ENCODE measurements at regions not wholly inside any gene's neighbourhood (a gene's known extent, or its start where the extent isn't known, plus 50 kb on each side); places are given as distances from the start of the nearest gene placed in this dataset.

DNA sequence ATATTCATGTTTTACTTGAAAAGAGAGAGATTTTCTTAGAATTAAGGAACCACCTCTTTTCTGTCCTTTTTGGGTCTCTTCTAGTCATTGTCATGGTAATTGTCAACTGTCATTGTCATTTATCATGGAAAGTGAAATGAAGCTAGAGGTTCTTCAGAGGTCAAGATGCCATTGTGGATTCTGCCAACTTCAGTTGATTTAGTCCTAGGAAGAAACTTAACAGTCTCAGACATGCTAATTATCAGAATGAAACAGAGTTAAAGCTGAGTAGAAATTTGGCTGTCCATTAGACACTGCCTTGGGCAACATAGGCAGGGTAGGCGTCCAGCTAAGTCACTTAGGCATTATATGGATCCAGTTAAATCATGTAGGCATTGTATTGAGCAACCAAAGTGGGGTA is 796.1 kb upstream of the ADGRL3 start:
- no peak overlapping the region for H2AFZ ChIP-seq
- H3K36me3 Mint-ChIP-seq (ENCODE audit: low read depth) = no peaks in the 10 kb centered on the region
- no peaks in the 10 kb centered on the region for H3K79me2 ChIP-seq (replicated peaks; ENCODE audit: insufficient read depth)
- DNase-seq (ENCODE audit: low spot score) (peak; percentile 80), ATAC-seq (peak; percentile 54; the same call in 2 of the 3 replicates)
- H3K4me3 ChIP-seq = no peak overlapping the region
- H3K27ac Mint-ChIP-seq = no peak overlapping the region
- H3K4me2 ChIP-seq = no peak overlapping the region
- no peak overlapping the region for H3K4me3 Mint-ChIP-seq
- no peaks in the 10 kb centered on the region for H3F3A ChIP-seq (replicated peaks; ENCODE audit: low read depth)
- peaks cover 4% of the 10 kb centered on the region for H3K27me3 Mint-ChIP-seq (ENCODE audit: insufficient read depth, low read depth, poor library complexity)
- peaks cover 4% of the 10 kb centered on the region; the same call in 1 of the 2 replicates for H3K4me1 ChIP-seq (ENCODE audit: insufficient read depth)
- H3K27ac ChIP-seq (ENCODE audit: low read depth) = no peak overlapping the region
- no peaks in the 10 kb centered on the region for H4K20me1 ChIP-seq (replicated peaks; ENCODE audit: insufficient read depth)
- TF ChIP-seq EZH2phosphoT487 (IDR thresholded peaks at IDR 0.05; ENCODE audit: unreplicated experiment) = no peak
- TF ChIP-seq, protein P1, sequence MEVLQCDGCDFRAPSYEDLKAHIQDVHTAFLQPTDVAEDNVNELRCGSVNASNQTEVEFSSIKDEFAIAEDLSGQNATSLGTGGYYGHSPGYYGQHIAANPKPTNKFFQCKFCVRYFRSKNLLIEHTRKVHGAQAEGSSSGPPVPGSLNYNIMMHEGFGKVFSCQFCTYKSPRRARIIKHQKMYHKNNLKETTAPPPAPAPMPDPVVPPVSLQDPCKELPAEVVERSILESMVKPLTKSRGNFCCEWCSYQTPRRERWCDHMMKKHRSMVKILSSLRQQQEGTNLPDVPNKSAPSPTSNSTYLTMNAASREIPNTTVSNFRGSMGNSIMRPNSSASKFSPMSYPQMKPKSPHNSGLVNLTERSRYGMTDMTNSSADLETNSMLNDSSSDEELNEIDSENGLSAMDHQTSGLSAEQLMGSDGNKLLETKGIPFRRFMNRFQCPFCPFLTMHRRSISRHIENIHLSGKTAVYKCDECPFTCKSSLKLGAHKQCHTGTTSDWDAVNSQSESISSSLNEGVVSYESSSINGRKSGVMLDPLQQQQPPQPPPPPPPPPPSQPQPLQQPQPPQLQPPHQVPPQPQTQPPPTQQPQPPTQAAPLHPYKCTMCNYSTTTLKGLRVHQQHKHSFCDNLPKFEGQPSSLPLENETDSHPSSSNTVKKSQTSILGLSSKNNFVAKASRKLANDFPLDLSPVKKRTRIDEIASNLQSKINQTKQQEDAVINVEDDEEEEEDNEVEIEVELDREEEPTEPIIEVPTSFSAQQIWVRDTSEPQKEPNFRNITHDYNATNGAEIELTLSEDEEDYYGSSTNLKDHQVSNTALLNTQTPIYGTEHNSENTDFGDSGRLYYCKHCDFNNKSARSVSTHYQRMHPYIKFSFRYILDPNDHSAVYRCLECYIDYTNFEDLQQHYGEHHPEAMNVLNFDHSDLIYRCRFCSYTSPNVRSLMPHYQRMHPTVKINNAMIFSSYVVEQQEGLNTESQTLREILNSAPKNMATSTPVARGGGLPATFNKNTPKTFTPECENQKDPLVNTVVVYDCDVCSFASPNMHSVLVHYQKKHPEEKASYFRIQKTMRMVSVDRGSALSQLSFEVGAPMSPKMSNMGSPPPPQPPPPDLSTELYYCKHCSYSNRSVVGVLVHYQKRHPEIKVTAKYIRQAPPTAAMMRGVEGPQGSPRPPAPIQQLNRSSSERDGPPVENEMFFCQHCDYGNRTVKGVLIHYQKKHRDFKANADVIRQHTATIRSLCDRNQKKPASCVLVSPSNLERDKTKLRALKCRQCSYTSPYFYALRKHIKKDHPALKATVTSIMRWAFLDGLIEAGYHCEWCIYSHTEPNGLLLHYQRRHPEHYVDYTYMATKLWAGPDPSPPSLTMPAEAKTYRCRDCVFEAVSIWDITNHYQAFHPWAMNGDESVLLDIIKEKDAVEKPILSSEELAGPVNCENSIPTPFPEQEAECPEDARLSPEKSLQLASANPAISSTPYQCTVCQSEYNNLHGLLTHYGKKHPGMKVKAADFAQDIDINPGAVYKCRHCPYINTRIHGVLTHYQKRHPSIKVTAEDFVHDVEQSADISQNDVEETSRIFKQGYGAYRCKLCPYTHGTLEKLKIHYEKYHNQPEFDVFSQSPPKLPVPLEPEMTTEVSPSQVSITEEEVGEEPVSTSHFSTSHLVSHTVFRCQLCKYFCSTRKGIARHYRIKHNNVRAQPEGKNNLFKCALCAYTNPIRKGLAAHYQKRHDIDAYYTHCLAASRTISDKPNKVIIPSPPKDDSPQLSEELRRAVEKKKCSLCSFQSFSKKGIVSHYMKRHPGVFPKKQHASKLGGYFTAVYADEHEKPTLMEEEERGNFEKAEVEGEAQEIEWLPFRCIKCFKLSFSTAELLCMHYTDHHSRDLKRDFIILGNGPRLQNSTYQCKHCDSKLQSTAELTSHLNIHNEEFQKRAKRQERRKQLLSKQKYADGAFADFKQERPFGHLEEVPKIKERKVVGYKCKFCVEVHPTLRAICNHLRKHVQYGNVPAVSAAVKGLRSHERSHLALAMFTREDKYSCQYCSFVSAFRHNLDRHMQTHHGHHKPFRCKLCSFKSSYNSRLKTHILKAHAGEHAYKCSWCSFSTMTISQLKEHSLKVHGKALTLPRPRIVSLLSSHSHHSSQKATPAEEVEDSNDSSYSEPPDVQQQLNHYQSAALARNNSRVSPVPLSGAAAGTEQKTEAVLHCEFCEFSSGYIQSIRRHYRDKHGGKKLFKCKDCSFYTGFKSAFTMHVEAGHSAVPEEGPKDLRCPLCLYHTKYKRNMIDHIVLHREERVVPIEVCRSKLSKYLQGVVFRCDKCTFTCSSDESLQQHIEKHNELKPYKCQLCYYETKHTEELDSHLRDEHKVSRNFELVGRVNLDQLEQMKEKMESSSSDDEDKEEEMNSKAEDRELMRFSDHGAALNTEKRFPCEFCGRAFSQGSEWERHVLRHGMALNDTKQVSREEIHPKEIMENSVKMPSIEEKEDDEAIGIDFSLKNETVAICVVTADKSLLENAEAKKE (CRISPR knock-in tag; IDR thresholded peaks at IDR 0.05) = peak; percentile 65; the same call in 1 of the 2 replicates
- TF ChIP-seq EZH2 (IDR thresholded peaks at IDR 0.05; ENCODE audit: low read depth, unreplicated experiment) = no peak
- peak; percentile 52 for TF ChIP-seq NANOG (IDR thresholded peaks at IDR 0.05; ENCODE audit: borderline replicate concordance)
- peaks cover 10% of the 10 kb centered on the region for H3K4me1 Mint-ChIP-seq
- H3K9me2 ChIP-seq (ENCODE audit: insufficient read depth) = no peaks in the 10 kb centered on the region
- H3K36me3 ChIP-seq (ENCODE audit: insufficient read depth) = no peaks in the 10 kb centered on the region
- H3K9me3 Mint-ChIP-seq = peaks cover 6% of the 10 kb centered on the region; the same call in 2 of the 3 replicates
- no peaks in the 10 kb centered on the region for H3K27me3 ChIP-seq (ENCODE audit: insufficient read depth)

DNA sequence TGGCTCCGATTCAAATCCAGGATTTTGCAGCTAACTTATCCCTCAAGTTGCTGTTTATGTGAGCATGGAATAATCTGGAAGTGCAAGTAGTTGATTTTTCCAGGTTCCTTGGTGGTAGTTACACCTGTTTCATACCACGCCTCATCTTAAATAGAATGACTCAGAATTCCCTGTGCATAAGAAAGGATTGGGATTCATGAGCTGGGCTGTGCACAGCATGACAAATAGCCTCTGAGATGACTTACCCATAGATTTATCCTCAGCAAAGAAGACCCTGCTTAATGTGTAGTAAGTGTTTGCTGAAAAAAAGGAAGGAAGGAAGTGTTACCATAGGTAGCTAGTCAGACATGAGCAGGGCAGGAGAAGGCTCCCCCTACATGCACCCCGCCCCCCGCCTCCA is 777.7 kb upstream of the ADGRL3 start:
- no peak overlapping the region for H3K27ac Mint-ChIP-seq
- H3F3A ChIP-seq (replicated peaks; ENCODE audit: low read depth) = no peaks in the 10 kb centered on the region
- H3K4me1 ChIP-seq (ENCODE audit: insufficient read depth) = peaks cover 10% of the 10 kb centered on the region; the same call in 1 of the 2 replicates
- H3K4me2 ChIP-seq = 0 out of 2 replicates have a peak overlapping the region, but pooled peaks have one; percentile 38
- peaks cover 11% of the 10 kb centered on the region for H3K4me1 Mint-ChIP-seq
- no peak overlapping the region for H3K27ac ChIP-seq (ENCODE audit: low read depth)
- H3K27me3 Mint-ChIP-seq (ENCODE audit: insufficient read depth, low read depth, poor library complexity) = no peaks in the 10 kb centered on the region
- no peaks in the 10 kb centered on the region for H3K9me2 ChIP-seq (ENCODE audit: insufficient read depth)
- DNase-seq (ENCODE audit: low spot score) (peak; percentile 7), ATAC-seq (peak; percentile 39; the same call in 2 of the 3 replicates)
- H4K20me1 ChIP-seq (replicated peaks; ENCODE audit: insufficient read depth) = no peaks in the 10 kb centered on the region; the same call in 1 of the 2 replicates
- H3K9me3 Mint-ChIP-seq = peaks cover 5% of the 10 kb centered on the region; the same call in 1 of the 3 replicates
- no peaks in the 10 kb centered on the region for H3K79me2 ChIP-seq (replicated peaks; ENCODE audit: insufficient read depth)
- H3K4me3 ChIP-seq = no peak overlapping the region
- H3K27me3 ChIP-seq (ENCODE audit: insufficient read depth) = no peaks in the 10 kb centered on the region
- no peaks in the 10 kb centered on the region for H3K36me3 ChIP-seq (ENCODE audit: insufficient read depth)
- no peak overlapping the region for H3K4me3 Mint-ChIP-seq
- H3K36me3 Mint-ChIP-seq (ENCODE audit: low read depth) = no peaks in the 10 kb centered on the region
- peak overlapping the region; percentile 69 for H2AFZ ChIP-seq
- TF ChIP-seq STAT1 (IDR thresholded peaks at IDR 0.05; ENCODE audit: unreplicated experiment) (no peak), EZH2phosphoT487 (IDR thresholded peaks at IDR 0.05; ENCODE audit: unreplicated experiment) (no peak), CREB1 (CRISPR knock-in tag; IDR thresholded peaks at IDR 0.05; ENCODE audit: low read depth) (no peak), POLR2AphosphoS5 (IDR thresholded peaks at IDR 0.05; ENCODE audit: low read depth) (no peak), ZNF114 (CRISPR knock-in tag; IDR thresholded peaks at IDR 0.05) (no peak), EZH2 (IDR thresholded peaks at IDR 0.05; ENCODE audit: low read depth, unreplicated experiment) (no peak), NANOG (IDR thresholded peaks at IDR 0.05; ENCODE audit: borderline replicate concordance) (no peak)
- TF ChIP-seq, protein P2, sequence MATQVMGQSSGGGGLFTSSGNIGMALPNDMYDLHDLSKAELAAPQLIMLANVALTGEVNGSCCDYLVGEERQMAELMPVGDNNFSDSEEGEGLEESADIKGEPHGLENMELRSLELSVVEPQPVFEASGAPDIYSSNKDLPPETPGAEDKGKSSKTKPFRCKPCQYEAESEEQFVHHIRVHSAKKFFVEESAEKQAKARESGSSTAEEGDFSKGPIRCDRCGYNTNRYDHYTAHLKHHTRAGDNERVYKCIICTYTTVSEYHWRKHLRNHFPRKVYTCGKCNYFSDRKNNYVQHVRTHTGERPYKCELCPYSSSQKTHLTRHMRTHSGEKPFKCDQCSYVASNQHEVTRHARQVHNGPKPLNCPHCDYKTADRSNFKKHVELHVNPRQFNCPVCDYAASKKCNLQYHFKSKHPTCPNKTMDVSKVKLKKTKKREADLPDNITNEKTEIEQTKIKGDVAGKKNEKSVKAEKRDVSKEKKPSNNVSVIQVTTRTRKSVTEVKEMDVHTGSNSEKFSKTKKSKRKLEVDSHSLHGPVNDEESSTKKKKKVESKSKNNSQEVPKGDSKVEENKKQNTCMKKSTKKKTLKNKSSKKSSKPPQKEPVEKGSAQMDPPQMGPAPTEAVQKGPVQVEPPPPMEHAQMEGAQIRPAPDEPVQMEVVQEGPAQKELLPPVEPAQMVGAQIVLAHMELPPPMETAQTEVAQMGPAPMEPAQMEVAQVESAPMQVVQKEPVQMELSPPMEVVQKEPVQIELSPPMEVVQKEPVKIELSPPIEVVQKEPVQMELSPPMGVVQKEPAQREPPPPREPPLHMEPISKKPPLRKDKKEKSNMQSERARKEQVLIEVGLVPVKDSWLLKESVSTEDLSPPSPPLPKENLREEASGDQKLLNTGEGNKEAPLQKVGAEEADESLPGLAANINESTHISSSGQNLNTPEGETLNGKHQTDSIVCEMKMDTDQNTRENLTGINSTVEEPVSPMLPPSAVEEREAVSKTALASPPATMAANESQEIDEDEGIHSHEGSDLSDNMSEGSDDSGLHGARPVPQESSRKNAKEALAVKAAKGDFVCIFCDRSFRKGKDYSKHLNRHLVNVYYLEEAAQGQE (IDR thresholded peaks at IDR 0.05; ENCODE audit: unreplicated experiment) = no peak
